B cell (primary cell): ENCODE measurements at regions not wholly inside any gene's neighbourhood (a gene's known extent, or its start where the extent isn't known, plus 50 kb on each side); places are given as distances from the start of the nearest gene placed in this dataset.

Experiments
- CTCF ChIP-seq: fragments of 200-600 bp; IDR thresholded peaks from one replicate; pipeline ENCODE4 v1.8.0; 2022; ENCODE audit warnings: antibody characterized with exemption, mild to moderate bottlenecking
- EZH2 ChIP-seq: IDR thresholded peaks from 2 replicates; pipeline ENCODE4 v1.6.1; 2012; ENCODE audit warnings: borderline replicate concordance, low read depth, mild to moderate bottlenecking, moderate library complexity, low read length; ENCODE audit not compliant: insufficient read depth, poor library complexity, severe bottlenecking

- TF ChIP-seq CTCF (no peak), EZH2 (no peak)
These were observed 1024.5 kb upstream of the RBFOX1 start for GRCh38 chr16:6308176-6308575.
